HL-60 (cell line): ENCODE measurements at regions not wholly inside any gene's neighbourhood (a gene's known extent, or its start where the extent isn't known, plus 50 kb on each side); places are given as distances from the start of the nearest gene placed in this dataset.

Experiments
- CTCF ChIP-seq: IDR thresholded peaks from one replicate; pipeline ENCODE4 v1.5.1; 2011; ENCODE audit warnings: low read length, control low read depth, inconsistent platforms; ENCODE audit not compliant: insufficient read depth
- GABPA ChIP-seq: IDR thresholded peaks from 2 replicates; pipeline ENCODE4 v1.6.1; 2012; ENCODE audit warnings: low read depth
- POLR2AphosphoS5 ChIP-seq: IDR thresholded peaks from 2 replicates; pipeline ENCODE4 v1.6.1; 2012; ENCODE audit warnings: low read depth
- REST ChIP-seq: IDR thresholded peaks from 2 replicates; pipeline ENCODE4 v1.6.1; 2012; ENCODE audit warnings: low read depth; ENCODE audit not compliant: insufficient replicate concordance

- TF ChIP-seq POLR2AphosphoS5 (no peak), CTCF (no peak), GABPA (no peak), REST (no peak)
Measured at GRCh38 chr10:1933215-1933614, 195.9 kb upstream of the ADARB2 start.
